ENCODE measurements at regions not wholly inside any gene's neighbourhood (a gene's known extent, or its start where the extent isn't known, plus 50 kb on each side); places are given as distances from the start of the nearest gene placed in this dataset.

GRCh38 chr5:67413721-67414120, 217.1 kb upstream of the CD180 start:
- Histone ChIP-seq H3K79me2 (ENCODE audit: insufficient read depth, low read length) (no peaks in the 10 kb centered on the region), H3T11ph (ENCODE audit: low read length) (no peak overlapping the region), H3K18ac (ENCODE audit: insufficient read length, low read depth, low read length) (no peak overlapping the region), H2BK15ac (ENCODE audit: low read depth, low read length) (no peak overlapping the region), H3K4me1 (ENCODE audit: insufficient read depth, low read length) (peaks cover 12% of the 10 kb centered on the region), H3K14ac (ENCODE audit: insufficient read depth, low read length) (no peak overlapping the region), H4K8ac (replicated peaks; ENCODE audit: insufficient read length, low read depth, low read length) (no peak overlapping the region), H3K27ac (ENCODE audit: insufficient read length, low read depth, low read length) (no peak overlapping the region), H3K4ac (ENCODE audit: low read depth, low read length) (no peak overlapping the region), H3K9me3 (ENCODE audit: control insufficient read depth, low read depth, low read length) (no peaks in the 10 kb centered on the region), H4K91ac (ENCODE audit: insufficient read length, low read depth, low read length) (no peak overlapping the region), H3K27me3 (ENCODE audit: insufficient read depth, low read length) (no peaks in the 10 kb centered on the region), H2BK20ac (ENCODE audit: low read depth, low read length, poor library complexity, severe bottlenecking) (no peak overlapping the region), H3K4me2 (ENCODE audit: insufficient read depth, insufficient read length, low read length) (no peak overlapping the region), H3K9ac (ENCODE audit: extremely low read depth, insufficient read length, low read length) (no peak overlapping the region), H3K23ac (ENCODE audit: insufficient read length, low read depth, low read length) (no peak overlapping the region), H2BK5ac (ENCODE audit: insufficient read length, low read length) (no peak overlapping the region), H4K5ac (ENCODE audit: insufficient read length, low read depth, low read length) (no peak overlapping the region), H2AFZ (ENCODE audit: low read length) (no peak overlapping the region), H2AK5ac (ENCODE audit: insufficient read length, low read length) (no peak overlapping the region), H3K23me2 (ENCODE audit: insufficient read length, low read depth, low read length, poor library complexity, severe bottlenecking) (no peaks in the 10 kb centered on the region), H2BK12ac (ENCODE audit: insufficient read length, low read depth, low read length) (no peak overlapping the region), H3K79me1 (ENCODE audit: insufficient read depth, low read depth, low read length, poor library complexity, severe bottlenecking) (no peaks in the 10 kb centered on the region), H3K56ac (ENCODE audit: insufficient read length, low read depth, low read length) (no peak overlapping the region), H4K20me1 (ENCODE audit: control insufficient read depth, insufficient read depth, insufficient read length) (no peaks in the 10 kb centered on the region), H2BK120ac (ENCODE audit: low read depth, low read length, poor library complexity, severe bottlenecking) (no peak overlapping the region)
- Mint-ChIP-seq H3K27ac (no peak overlapping the region), H3K36me3 (ENCODE audit: insufficient read depth in 1 of 3, low read depth in 3 of 3) (no peaks in the 10 kb centered on the region; a peak in 1 of 7 replicates), H3K9me3 (no peaks in the 10 kb centered on the region; a peak in 3 of 5 replicates), H3K4me3 (no peak overlapping the region), H3K4me1 (peaks cover 42 to 43% of the 10 kb centered on the region in 2 experiments), H3K27me3 (ENCODE audit: low read depth) (peaks cover 7% of the 10 kb centered on the region)
- no peak for DNase-seq
- TF ChIP-seq, protein P1, sequence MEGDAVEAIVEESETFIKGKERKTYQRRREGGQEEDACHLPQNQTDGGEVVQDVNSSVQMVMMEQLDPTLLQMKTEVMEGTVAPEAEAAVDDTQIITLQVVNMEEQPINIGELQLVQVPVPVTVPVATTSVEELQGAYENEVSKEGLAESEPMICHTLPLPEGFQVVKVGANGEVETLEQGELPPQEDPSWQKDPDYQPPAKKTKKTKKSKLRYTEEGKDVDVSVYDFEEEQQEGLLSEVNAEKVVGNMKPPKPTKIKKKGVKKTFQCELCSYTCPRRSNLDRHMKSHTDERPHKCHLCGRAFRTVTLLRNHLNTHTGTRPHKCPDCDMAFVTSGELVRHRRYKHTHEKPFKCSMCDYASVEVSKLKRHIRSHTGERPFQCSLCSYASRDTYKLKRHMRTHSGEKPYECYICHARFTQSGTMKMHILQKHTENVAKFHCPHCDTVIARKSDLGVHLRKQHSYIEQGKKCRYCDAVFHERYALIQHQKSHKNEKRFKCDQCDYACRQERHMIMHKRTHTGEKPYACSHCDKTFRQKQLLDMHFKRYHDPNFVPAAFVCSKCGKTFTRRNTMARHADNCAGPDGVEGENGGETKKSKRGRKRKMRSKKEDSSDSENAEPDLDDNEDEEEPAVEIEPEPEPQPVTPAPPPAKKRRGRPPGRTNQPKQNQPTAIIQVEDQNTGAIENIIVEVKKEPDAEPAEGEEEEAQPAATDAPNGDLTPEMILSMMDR (conservative IDR thresholded peaks at IDR 0.05): no peak
- no CpG with 5 or more reads among the region's 3 CpGs for WGBS (ENCODE audit: extremely low coverage, insufficient read length, low lambda C conversion rate)
